ENCODE measurements at regions not wholly inside any gene's neighbourhood (a gene's known extent, or its start where the extent isn't known, plus 50 kb on each side); places are given as distances from the start of the nearest gene placed in this dataset.
A peak's percentile ranks its signal among the peaks of the same experiment; 100 is the strongest.

DNA sequence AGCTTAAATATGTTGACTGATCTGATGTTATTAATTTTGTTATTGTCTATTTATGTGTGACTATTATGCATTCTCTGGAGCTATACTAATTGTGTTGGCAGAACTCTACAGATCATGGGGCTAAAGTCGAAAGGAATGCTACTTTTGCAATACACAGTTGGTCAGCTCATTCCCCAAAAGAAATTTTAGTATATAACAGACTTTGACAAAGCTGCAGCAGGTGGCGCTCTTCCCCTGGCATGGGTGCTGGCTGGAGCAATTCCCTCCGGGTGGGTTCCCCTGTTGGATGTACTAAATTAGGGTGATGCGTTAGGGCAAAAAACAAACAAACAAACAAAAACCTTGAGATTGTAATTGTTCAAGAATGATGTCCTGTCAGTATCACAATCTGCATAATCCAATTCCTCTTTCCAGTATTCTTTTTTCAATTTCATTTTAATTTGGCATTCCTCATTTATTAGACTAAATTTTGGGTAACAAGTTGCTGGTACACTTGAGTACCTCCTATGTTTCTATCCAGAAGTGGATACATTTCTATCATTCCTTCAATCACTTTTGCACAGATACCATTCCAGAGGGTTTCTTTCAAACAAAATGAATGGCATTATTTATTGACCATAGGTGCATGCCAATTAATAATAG, 322.8 kb upstream of the EDNRB start:
- intact Hi-C loops (cut with micrococcal nuclease): loop anchor here (5.0 to 10.0 kb wide), 2 partner anchors 446 to 523 kb away; no protein-coding TSS in a partner anchor
- H3K9me2 ChIP-seq (replicated peaks; ENCODE audit: low read length): no peaks in the 10 kb centered on the region
- no peaks in the 10 kb centered on the region for H4K20me1 ChIP-seq (ENCODE audit: low read length)
- TF ChIP-seq, protein P1, sequence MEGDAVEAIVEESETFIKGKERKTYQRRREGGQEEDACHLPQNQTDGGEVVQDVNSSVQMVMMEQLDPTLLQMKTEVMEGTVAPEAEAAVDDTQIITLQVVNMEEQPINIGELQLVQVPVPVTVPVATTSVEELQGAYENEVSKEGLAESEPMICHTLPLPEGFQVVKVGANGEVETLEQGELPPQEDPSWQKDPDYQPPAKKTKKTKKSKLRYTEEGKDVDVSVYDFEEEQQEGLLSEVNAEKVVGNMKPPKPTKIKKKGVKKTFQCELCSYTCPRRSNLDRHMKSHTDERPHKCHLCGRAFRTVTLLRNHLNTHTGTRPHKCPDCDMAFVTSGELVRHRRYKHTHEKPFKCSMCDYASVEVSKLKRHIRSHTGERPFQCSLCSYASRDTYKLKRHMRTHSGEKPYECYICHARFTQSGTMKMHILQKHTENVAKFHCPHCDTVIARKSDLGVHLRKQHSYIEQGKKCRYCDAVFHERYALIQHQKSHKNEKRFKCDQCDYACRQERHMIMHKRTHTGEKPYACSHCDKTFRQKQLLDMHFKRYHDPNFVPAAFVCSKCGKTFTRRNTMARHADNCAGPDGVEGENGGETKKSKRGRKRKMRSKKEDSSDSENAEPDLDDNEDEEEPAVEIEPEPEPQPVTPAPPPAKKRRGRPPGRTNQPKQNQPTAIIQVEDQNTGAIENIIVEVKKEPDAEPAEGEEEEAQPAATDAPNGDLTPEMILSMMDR (conservative IDR thresholded peaks at IDR 0.05; ENCODE audit: low read depth, low read length): peak; percentile 71
- no peak for TF ChIP-seq EZH2 (IDR thresholded peaks at IDR 0.05; ENCODE audit: low read length, unreplicated experiment)
- peaks cover 5% of the 10 kb centered on the region for H3K27me3 ChIP-seq (ENCODE audit: low read length)
- H3K9ac ChIP-seq (ENCODE audit: low read length): no peak overlapping the region
- no peak overlapping the region for H3K4me2 ChIP-seq (ENCODE audit: low read length)
- no peaks in the 10 kb centered on the region for H3K36me3 ChIP-seq (ENCODE audit: low read depth, low read length)
- BruUV-seq (replicated peaks): no TSS peak
- POLR2A ChIA-PET (ENCODE audit: unreplicated experiment): no interaction called here
- H3K27ac ChIP-seq (ENCODE audit: low read length): no peak overlapping the region
- no peak overlapping the region for H2AFZ ChIP-seq (ENCODE audit: low read length)
- DNase-seq (peak; percentile 51), ATAC-seq (peak; percentile 45; the same call in 1 of the 2 replicates)
- no peak overlapping the region for H3K4me3 ChIP-seq (ENCODE audit: low read length)
- H3F3A ChIP-seq (ENCODE audit: low read length, unreplicated experiment): no peaks in the 10 kb centered on the region
- H3K4me1 ChIP-seq (ENCODE audit: insufficient read depth, low read length): no peaks in the 10 kb centered on the region
- no peaks in the 10 kb centered on the region for H3K9me3 ChIP-seq (ENCODE audit: low read length)
- CTCF ChIA-PET: interaction anchor here (0.6 to 1.2 kb wide), 4 partner anchors 104 to 737 kb away, joined by 3 to 11 read pairs (median 5); no protein-coding TSS in a partner anchor
- H3K79me2 ChIP-seq (ENCODE audit: low read length): no peaks in the 10 kb centered on the region

DNA sequence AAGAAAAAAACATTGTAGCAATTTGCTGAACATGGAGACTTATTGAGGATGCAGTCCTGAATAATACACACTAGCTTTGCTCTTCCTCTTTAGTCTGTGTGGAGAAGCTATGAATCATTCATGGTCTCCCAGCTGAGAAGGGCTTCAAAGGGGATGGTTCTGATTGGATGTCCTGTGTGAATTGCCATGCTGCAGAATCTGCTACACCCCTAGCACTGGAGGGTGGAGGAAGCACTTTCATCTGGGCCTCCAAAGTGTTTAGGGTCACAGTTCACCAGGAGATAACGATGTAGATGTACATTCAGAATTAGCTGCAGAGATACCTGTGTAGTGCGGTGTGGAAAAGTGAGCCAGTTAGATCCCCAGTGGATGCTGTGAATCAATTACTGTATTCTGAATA, 321.1 kb upstream of the EDNRB start:
- Histone ChIP-seq H3F3A (ENCODE audit: low read length, unreplicated experiment) (no peaks in the 10 kb centered on the region), H3K36me3 (ENCODE audit: low read depth, low read length) (no peaks in the 10 kb centered on the region), H3K9me3 (ENCODE audit: low read length) (no peaks in the 10 kb centered on the region), H3K27ac (ENCODE audit: low read length) (no peak overlapping the region), H3K9me2 (replicated peaks; ENCODE audit: low read length) (no peaks in the 10 kb centered on the region), H3K4me3 (ENCODE audit: low read length) (no peak overlapping the region), H3K27me3 (ENCODE audit: low read length) (peaks cover 19% of the 10 kb centered on the region), H3K79me2 (ENCODE audit: low read length) (no peaks in the 10 kb centered on the region), H2AFZ (ENCODE audit: low read length) (no peak overlapping the region), H4K20me1 (ENCODE audit: low read length) (no peaks in the 10 kb centered on the region), H3K4me1 (ENCODE audit: insufficient read depth, low read length) (no peaks in the 10 kb centered on the region), H3K9ac (ENCODE audit: low read length) (no peak overlapping the region), H3K4me2 (ENCODE audit: low read length) (no peak overlapping the region)
- ATAC-seq (no peak), DNase-seq (no peak)
- ChIA-PET CTCF (no interaction called here), POLR2A (ENCODE audit: unreplicated experiment) (no interaction called here)
- BruUV-seq (replicated peaks): no TSS peak
- TF ChIP-seq EZH2 (IDR thresholded peaks at IDR 0.05; ENCODE audit: low read length, unreplicated experiment) (no peak), EZH2phosphoT487 (IDR thresholded peaks at IDR 0.05; ENCODE audit: borderline replicate concordance, low read length) (no peak)
- TF ChIP-seq, protein P1 (conservative IDR thresholded peaks at IDR 0.05; ENCODE audit: low read depth, low read length): no peak
- intact Hi-C loops (cut with micrococcal nuclease): loop anchor here (5.0 to 10.0 kb wide), 2 partner anchors 448 to 525 kb away; no protein-coding TSS in a partner anchor

DNA sequence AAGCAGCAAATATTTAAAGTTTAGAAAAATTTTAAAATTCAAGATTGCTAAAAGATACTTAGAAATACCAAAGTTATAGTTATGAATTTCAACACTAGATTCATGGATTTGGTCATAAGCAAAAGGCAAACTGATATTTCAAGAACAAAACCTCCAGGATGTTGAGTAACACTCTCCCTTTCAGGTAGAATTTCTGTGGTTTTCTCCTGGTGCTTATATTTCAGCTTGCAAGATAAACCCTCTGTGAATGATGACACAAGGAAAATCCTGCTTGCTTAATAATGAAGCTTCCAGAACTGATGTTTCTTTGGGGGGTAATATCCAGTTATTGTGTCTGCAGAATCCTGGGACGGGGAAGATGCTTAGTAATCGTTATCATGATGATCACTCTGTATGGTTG, 320.3 kb upstream of the EDNRB start:
- H4K20me1 ChIP-seq (ENCODE audit: low read length): no peaks in the 10 kb centered on the region
- no peak overlapping the region for H3K4me2 ChIP-seq (ENCODE audit: low read length)
- BruUV-seq (replicated peaks): no TSS peak
- ChIA-PET POLR2A (ENCODE audit: unreplicated experiment) (no interaction called here), CTCF (interaction anchor here (0.6 kb wide), 1 partner anchor 509 kb away, joined by 5 read pairs; no protein-coding TSS in a partner anchor)
- ATAC-seq (no peak), DNase-seq (peak; percentile 4)
- H2AFZ ChIP-seq (ENCODE audit: low read length): no peak overlapping the region
- no peak overlapping the region for H3K27ac ChIP-seq (ENCODE audit: low read length)
- peaks cover 19% of the 10 kb centered on the region for H3K27me3 ChIP-seq (ENCODE audit: low read length)
- H3K4me1 ChIP-seq (ENCODE audit: insufficient read depth, low read length): no peaks in the 10 kb centered on the region
- no peaks in the 10 kb centered on the region for H3K79me2 ChIP-seq (ENCODE audit: low read length)
- no peaks in the 10 kb centered on the region for H3K36me3 ChIP-seq (ENCODE audit: low read depth, low read length)
- H3K9me2 ChIP-seq (replicated peaks; ENCODE audit: low read length): no peaks in the 10 kb centered on the region
- no peak overlapping the region for H3K4me3 ChIP-seq (ENCODE audit: low read length)
- intact Hi-C loops (cut with micrococcal nuclease): no loop called here
- H3K9me3 ChIP-seq (ENCODE audit: low read length): no peaks in the 10 kb centered on the region
- H3F3A ChIP-seq (ENCODE audit: low read length, unreplicated experiment): no peaks in the 10 kb centered on the region
- TF ChIP-seq, protein P1 (conservative IDR thresholded peaks at IDR 0.05; ENCODE audit: low read depth, low read length): no peak
- no peak for TF ChIP-seq EZH2 (IDR thresholded peaks at IDR 0.05; ENCODE audit: low read length, unreplicated experiment)
- no peak for TF ChIP-seq EZH2phosphoT487 (IDR thresholded peaks at IDR 0.05; ENCODE audit: borderline replicate concordance, low read length)
- no peak overlapping the region for H3K9ac ChIP-seq (ENCODE audit: low read length)
